Activated T-helper 2 cell treated with anti-CD3 and anti-CD28 coated beads, Interferon-gamma antibody, Interleukin-2, Interleukin-4, amounts not matched to agents 10 μg/mL and 5 μg/mL and 100 μg/mL, durations not matched to agents 14 hours and 24 hours and 36 hours (primary cell): ENCODE measurements at regions not wholly inside any gene's neighbourhood (a gene's known extent, or its start where the extent isn't known, plus 50 kb on each side); places are given as distances from the start of the nearest gene placed in this dataset.

ENCODE experiments used
- DNase-seq: peaks from one replicate; pipeline ENCODE4 v3.0.0; 2021; ENCODE audit warnings: low spot score
- H3K27ac Mint-ChIP-seq: one replicate; pipeline ENCODE4 v1.8.0; 2021; ENCODE audit warnings: mixed read lengths
- H3K27me3 Mint-ChIP-seq: one replicate; pipeline ENCODE4 v1.8.0; 2021; ENCODE audit warnings: low read depth, mixed read lengths
- H3K36me3 Mint-ChIP-seq: one replicate; pipeline ENCODE4 v1.8.0; 2021; ENCODE audit warnings: low read depth, mixed read lengths
- H3K4me1 Mint-ChIP-seq: one replicate; pipeline ENCODE4 v1.8.0; 2021; ENCODE audit warnings: low read depth, mixed read lengths
- H3K4me3 Mint-ChIP-seq: one replicate; pipeline ENCODE4 v1.8.0; 2021; ENCODE audit warnings: low read depth, mild to moderate bottlenecking, moderate library complexity, mixed read lengths
- H3K9me3 Mint-ChIP-seq: one replicate; pipeline ENCODE4 v1.8.0; 2021; ENCODE audit warnings: mixed read lengths
- intact Hi-C: fragments of 100-400 bp; cut with micrococcal nuclease; formaldehyde crosslinking; loops from one replicate; pipeline ENCODE4 v1.15.1; 2023

- DNase-seq = no peak
- Mint-ChIP-seq H3K27ac (no peak overlapping the region), H3K4me3 (no peak overlapping the region), H3K4me1 (no peaks in the 10 kb centered on the region), H3K9me3 (peaks cover 7% of the 10 kb centered on the region), H3K36me3 (no peaks in the 10 kb centered on the region), H3K27me3 (peaks cover 4% of the 10 kb centered on the region)
- intact Hi-C loops = no loop called here
These were observed 343.3 kb upstream of the AKR1E2 start for GRCh38 chr10:4482659-4483058.

DNA sequence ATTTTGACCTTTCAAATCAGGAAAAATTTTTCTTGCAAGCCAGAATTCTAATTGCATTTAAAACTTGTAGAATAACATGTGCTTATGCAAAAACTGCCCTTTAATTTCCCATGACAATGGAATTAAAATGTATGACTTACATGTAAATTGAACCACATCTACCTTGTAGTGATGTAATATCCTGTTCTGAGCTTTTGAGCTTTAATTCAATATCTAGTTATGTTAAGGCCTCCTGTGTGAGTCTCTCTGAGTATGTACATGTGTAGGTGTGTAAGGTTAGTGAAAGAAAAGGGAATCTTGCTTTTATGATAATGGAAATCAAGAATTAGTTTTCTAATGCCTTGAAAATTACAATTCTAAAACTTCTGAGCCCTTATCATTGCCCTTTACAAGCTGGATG lies 344.8 kb upstream of the AKR1E2 start:
- H3K9me3 Mint-ChIP-seq = peaks cover 7% of the 10 kb centered on the region
- no peak overlapping the region for H3K4me3 Mint-ChIP-seq
- DNase-seq = no peak
- intact Hi-C loops = no loop called here
- no peak overlapping the region for H3K27ac Mint-ChIP-seq
- peaks cover 5% of the 10 kb centered on the region for H3K27me3 Mint-ChIP-seq
- no peaks in the 10 kb centered on the region for H3K36me3 Mint-ChIP-seq
- H3K4me1 Mint-ChIP-seq = no peaks in the 10 kb centered on the region

DNA sequence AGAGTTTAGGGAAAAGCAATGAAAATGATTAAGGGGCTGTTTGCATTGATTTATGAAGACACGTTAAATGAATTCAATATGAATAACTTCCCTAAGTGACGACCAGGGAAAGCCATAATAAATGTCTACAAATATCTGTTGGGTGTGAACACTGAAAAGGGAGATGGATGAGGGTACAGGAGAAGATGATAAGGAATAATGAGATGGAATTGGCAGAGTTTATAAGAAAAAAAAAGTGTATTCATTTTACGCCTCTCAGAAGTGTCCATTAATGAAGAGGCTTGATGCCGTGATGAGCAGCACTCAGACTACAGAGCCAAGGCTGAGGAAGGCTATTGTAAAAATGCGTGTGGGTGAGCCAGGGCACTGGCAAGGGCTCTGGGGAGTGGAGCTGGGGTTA lies 346.7 kb upstream of the AKR1E2 start:
- H3K9me3 Mint-ChIP-seq = peaks cover 7% of the 10 kb centered on the region
- DNase-seq = no peak
- H3K27me3 Mint-ChIP-seq = peaks cover 6% of the 10 kb centered on the region
- H3K4me1 Mint-ChIP-seq = peaks cover 8% of the 10 kb centered on the region
- H3K27ac Mint-ChIP-seq = no peak overlapping the region
- H3K36me3 Mint-ChIP-seq = no peaks in the 10 kb centered on the region
- no peak overlapping the region for H3K4me3 Mint-ChIP-seq
- intact Hi-C loops = no loop called here

- no peak overlapping the region for H3K4me3 Mint-ChIP-seq
- H3K27me3 Mint-ChIP-seq = peaks cover 14% of the 10 kb centered on the region
- peaks cover 7% of the 10 kb centered on the region for H3K9me3 Mint-ChIP-seq
- no peak overlapping the region for H3K27ac Mint-ChIP-seq
- H3K4me1 Mint-ChIP-seq = peaks cover 13% of the 10 kb centered on the region
- intact Hi-C loops = no loop called here
- DNase-seq = no peak
- H3K36me3 Mint-ChIP-seq = no peaks in the 10 kb centered on the region
These were observed 348.3 kb upstream of the AKR1E2 start for GRCh38 chr10:4477664-4478063.

DNA sequence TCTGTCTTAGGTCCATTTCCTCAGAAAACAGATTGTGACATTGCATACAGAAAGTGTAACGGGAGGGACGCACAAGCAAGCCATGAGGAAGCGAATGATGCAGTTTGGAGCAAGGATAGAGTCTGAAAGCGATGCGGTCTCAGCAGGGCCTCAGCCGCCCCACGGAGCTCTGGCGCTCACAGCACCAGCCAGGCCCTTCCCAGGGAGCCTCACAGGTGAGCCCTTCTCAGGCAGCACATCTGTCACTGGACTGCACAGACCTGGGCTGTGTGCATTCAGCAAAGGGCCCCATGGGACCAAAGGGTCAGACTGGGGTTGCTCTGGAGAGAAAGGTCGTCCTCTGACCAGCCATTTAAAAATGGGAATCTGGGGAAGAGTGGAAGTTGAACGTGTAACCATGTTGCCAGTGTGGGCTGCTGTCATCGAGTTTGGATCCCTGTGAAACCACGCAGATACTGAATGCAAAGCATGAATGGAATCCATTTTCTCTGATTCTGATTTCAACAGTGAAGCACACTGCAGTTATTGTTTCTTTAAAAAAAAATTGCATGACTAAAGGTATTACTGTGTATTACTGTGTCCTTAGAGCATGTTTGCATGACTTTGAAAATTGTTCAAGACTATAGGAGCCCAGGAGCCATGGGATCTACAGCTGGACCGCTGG lies 350.0 kb upstream of the AKR1E2 start:
- Mint-ChIP-seq H3K27me3 (peaks cover 17% of the 10 kb centered on the region), H3K4me1 (peaks cover 13% of the 10 kb centered on the region), H3K36me3 (no peaks in the 10 kb centered on the region), H3K27ac (no peak overlapping the region), H3K9me3 (peaks cover 7% of the 10 kb centered on the region), H3K4me3 (no peak overlapping the region)
- intact Hi-C loops = no loop called here
- DNase-seq = no peak

GRCh38 chr10:4474829-4475228 lies 351.2 kb upstream of the AKR1E2 start:
- Mint-ChIP-seq H3K4me1 (peaks cover 13% of the 10 kb centered on the region), H3K4me3 (no peak overlapping the region), H3K36me3 (no peaks in the 10 kb centered on the region), H3K27ac (no peak overlapping the region), H3K9me3 (peaks cover 7% of the 10 kb centered on the region), H3K27me3 (peaks cover 20% of the 10 kb centered on the region)
- DNase-seq = no peak
- intact Hi-C loops = no loop called here

DNA sequence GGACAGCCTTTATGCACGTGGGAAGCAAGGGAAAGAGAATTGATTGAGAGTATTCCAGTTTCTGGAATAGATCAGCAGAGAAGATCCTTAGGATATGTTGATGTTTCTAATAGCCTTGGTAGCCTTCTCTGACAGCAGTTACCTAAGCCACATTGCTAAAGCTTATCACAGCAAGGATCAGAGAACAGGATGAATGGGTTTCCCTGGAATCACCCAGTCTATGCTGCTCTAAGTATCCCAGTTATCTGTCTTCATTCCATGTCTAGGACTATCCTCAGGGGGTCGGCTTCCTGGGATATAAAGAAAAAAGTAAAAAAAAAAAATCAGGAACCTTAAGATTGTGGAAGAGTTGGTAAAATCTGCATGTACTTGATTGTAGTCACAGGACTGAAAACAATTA lies 352.0 kb upstream of the AKR1E2 start:
- Mint-ChIP-seq H3K36me3 (no peaks in the 10 kb centered on the region), H3K9me3 (no peaks in the 10 kb centered on the region), H3K27me3 (peaks cover 24% of the 10 kb centered on the region), H3K4me3 (no peak overlapping the region), H3K4me1 (peaks cover 13% of the 10 kb centered on the region), H3K27ac (no peak overlapping the region)
- no peak for DNase-seq
- intact Hi-C loops = no loop called here

DNA sequence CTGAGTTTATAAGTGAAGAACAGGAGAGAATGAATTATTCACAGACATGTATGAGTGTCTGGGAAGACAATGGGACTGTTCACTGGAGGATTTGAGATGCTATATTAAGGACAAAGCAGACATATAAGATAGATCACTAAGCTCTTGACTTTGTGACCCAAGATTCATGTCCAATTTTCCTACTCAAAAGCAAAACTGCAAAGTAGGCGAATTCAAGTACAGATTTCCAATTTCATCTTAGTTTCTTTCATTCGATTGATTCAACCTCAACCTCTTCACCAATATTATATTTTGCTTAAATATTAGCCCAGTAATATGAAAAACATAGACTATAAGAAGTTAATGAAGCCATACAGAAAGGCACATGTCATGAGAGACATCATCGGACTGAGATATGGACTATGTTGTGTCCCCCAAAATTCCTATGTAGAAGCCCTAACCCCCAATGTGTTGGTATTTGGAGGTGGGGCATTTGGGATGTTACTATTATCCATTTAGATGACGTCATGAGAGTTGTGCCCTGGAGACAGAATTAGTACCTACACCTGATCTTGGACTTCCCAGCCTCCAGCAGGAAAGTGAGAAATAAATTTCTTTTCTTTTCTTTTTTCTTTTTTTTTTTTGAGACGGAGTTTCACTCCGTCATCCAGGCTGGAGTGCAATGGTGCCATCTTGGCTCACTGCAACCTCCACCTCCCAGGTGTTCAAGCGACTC lies 353.7 kb upstream of the AKR1E2 start:
- Mint-ChIP-seq H3K4me1 (peaks cover 13% of the 10 kb centered on the region), H3K27ac (no peak overlapping the region), H3K27me3 (peaks cover 33% of the 10 kb centered on the region), H3K4me3 (no peak overlapping the region), H3K36me3 (no peaks in the 10 kb centered on the region), H3K9me3 (no peaks in the 10 kb centered on the region)
- no peak for DNase-seq
- intact Hi-C loops = no loop called here

DNA sequence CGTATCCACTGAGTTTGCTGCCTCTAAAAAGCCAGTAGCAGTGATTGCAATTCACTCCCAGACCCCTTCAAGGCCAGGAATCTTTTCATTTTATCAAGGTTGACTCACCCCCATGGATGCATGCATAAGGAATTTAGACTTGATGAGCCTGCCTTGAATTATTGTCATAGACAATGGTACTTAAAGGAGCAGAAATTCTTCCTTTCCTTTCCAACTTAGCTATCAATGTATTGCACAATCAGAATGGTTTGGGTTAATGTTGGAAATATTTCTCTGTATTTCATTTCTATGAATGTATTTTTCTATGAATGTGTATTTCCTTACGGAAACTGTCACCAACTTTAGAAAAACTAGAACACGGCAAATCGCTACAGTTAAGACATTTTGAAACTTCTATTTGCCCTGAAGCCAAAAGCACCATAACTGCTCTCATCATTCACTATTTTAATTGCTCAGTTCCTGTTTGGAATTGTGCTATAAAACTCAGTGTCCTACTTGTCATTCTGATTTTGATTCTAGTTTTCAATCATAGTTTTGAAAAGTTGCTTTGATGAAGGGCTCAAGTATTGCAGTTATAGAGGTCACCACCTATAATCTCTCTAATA lies 355.7 kb upstream of the AKR1E2 start:
- Mint-ChIP-seq H3K4me1 (peaks cover 13% of the 10 kb centered on the region), H3K36me3 (no peaks in the 10 kb centered on the region), H3K9me3 (no peaks in the 10 kb centered on the region), H3K4me3 (no peak overlapping the region), H3K27ac (no peak overlapping the region), H3K27me3 (peaks cover 42% of the 10 kb centered on the region)
- intact Hi-C loops = no loop called here
- no peak for DNase-seq

GRCh38 chr10:4467481-4467880 lies 358.5 kb upstream of the AKR1E2 start:
- peaks cover 45% of the 10 kb centered on the region for H3K27me3 Mint-ChIP-seq
- no peaks in the 10 kb centered on the region for H3K36me3 Mint-ChIP-seq
- no peak overlapping the region for H3K27ac Mint-ChIP-seq
- no peak overlapping the region for H3K4me3 Mint-ChIP-seq
- no peak for DNase-seq
- intact Hi-C loops = no loop called here
- H3K4me1 Mint-ChIP-seq = no peaks in the 10 kb centered on the region
- no peaks in the 10 kb centered on the region for H3K9me3 Mint-ChIP-seq

DNA sequence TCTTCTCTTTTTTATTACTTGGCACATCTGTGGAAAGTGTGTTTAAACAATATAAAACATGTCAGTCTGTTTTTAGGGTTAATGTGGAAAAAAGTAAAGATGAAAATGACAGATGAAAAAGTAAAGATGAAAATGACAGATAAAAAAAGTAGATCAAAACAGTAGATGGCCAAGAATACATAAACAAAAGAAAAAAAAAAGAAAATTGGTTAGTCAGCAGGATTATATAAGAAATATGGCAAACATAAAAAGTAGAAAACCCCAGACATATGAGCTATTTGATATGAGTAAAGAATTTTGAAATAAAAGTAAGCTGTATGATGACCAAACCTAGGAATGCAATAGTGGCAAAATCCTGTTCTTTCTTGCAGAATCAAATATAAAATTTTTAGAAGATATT lies 365.7 kb upstream of the AKR1E2 start:
- intact Hi-C loops = no loop called here
- H3K4me3 Mint-ChIP-seq = no peak overlapping the region
- no peaks in the 10 kb centered on the region for H3K4me1 Mint-ChIP-seq

DNA sequence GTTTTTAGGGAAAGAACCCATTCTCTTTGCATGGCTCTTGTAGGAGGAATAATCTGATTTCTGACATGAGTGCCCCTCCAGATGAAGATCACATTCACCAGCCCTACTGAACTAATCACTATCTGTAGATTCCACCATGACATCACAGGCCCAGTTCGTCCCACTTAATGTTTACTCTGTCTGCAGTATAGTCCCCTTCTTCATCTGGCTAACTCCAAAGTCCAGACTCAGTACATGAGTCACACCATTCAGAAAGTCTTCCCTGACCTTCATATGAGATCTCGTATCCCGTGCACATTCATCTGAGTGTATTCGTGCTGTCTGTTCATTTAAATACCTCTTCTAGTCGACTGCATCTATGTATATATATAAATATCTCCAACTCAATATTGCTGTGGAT lies 366.5 kb upstream of the AKR1E2 start:
- H3K27ac Mint-ChIP-seq = no peak overlapping the region
- peaks cover 11% of the 10 kb centered on the region for H3K27me3 Mint-ChIP-seq
- DNase-seq = no peak
- H3K4me1 Mint-ChIP-seq = no peaks in the 10 kb centered on the region
- no peaks in the 10 kb centered on the region for H3K9me3 Mint-ChIP-seq
- no peaks in the 10 kb centered on the region for H3K36me3 Mint-ChIP-seq
- no peak overlapping the region for H3K4me3 Mint-ChIP-seq
- intact Hi-C loops = no loop called here

More for the DNA sequence above, 365.7 kb upstream of the AKR1E2 start:
- Mint-ChIP-seq H3K27me3 (peaks cover 15% of the 10 kb centered on the region), H3K36me3 (no peaks in the 10 kb centered on the region), H3K9me3 (no peaks in the 10 kb centered on the region), H3K27ac (no peak overlapping the region)
- no peak for DNase-seq

DNA sequence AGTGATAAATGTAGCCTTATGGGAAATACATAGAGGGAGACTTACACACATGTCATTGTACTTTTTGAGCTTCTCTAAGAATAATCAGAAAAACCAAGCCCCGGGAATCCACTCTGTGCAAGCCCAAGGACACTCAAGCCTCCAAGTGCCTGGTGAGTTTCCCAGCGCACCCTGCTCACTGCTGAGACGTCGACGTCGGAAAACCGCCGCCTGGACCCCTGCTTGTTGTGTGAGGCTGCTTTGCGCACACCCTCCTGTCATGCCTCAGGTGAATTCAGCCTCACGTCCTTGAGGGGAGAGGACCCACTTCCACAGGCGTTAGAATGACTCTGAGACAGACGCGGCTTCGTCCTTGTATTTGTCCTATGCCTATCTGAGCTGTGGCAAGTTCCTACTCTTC lies 368.4 kb upstream of the AKR1E2 start:
- H3K4me3 Mint-ChIP-seq = no peak overlapping the region
- no peak overlapping the region for H3K27ac Mint-ChIP-seq
- no peaks in the 10 kb centered on the region for H3K36me3 Mint-ChIP-seq
- peaks cover 13% of the 10 kb centered on the region for H3K27me3 Mint-ChIP-seq
- H3K9me3 Mint-ChIP-seq = no peaks in the 10 kb centered on the region
- intact Hi-C loops = no loop called here
- no peak for DNase-seq
- H3K4me1 Mint-ChIP-seq = no peaks in the 10 kb centered on the region
